A172 (cell line): ENCODE measurements at regions not wholly inside any gene's neighbourhood (a gene's known extent, or its start where the extent isn't known, plus 50 kb on each side); places are given as distances from the start of the nearest gene placed in this dataset.

Experiments used
- DNase-seq: peaks from one replicate; pipeline ENCODE4 v3.0.0-alpha.2; 2015; ENCODE audit warnings: low spot score

GRCh38 chr16:35639233-35640205 is 2180.1 kb downstream of the TP53TG3F start:
- DNase-seq: no peak

GRCh38 chr16:35642322-35642835 is 2183.0 kb downstream of the TP53TG3F start:
- DNase-seq: no peak

GRCh38 chr16:35651841-35652240 is 2192.4 kb downstream of the TP53TG3F start:
- DNase-seq: no peak

- DNase-seq: no peak
These were observed 2204.8 kb downstream of the TP53TG3F start for GRCh38 chr16:35664091-35664693.

GRCh38 chr16:35685085-35685484 is 2225.7 kb downstream of the TP53TG3F start:
- no peak for DNase-seq

- no peak for DNase-seq
These were observed 2227.2 kb downstream of the TP53TG3F start for GRCh38 chr16:35686595-35686994.

- DNase-seq: no peak
These were observed 2227.7 kb downstream of the TP53TG3F start for GRCh38 chr16:35687071-35687470.

- DNase-seq: no peak
These were observed 2228.4 kb downstream of the TP53TG3F start for GRCh38 chr16:35687781-35688180.

GRCh38 chr16:35689764-35690163 is 2230.4 kb downstream of the TP53TG3F start:
- DNase-seq: no peak

GRCh38 chr16:35690413-35690812 is 2231.0 kb downstream of the TP53TG3F start:
- no peak for DNase-seq

GRCh38 chr16:35691057-35691456 is 2231.6 kb downstream of the TP53TG3F start:
- DNase-seq: no peak

- DNase-seq: no peak
These were observed 2233.4 kb downstream of the TP53TG3F start for GRCh38 chr16:35692824-35693223.

GRCh38 chr16:35706901-35707300 is 2247.5 kb downstream of the TP53TG3F start:
- no peak for DNase-seq

GRCh38 chr16:35711435-35711834 is 2252.0 kb downstream of the TP53TG3F start:
- no peak for DNase-seq

GRCh38 chr16:35711958-35712357 is 2252.5 kb downstream of the TP53TG3F start:
- no peak for DNase-seq

GRCh38 chr16:35713762-35714650 is 2254.6 kb downstream of the TP53TG3F start:
- DNase-seq: no peak

- no peak for DNase-seq
These were observed 2255.3 kb downstream of the TP53TG3F start for GRCh38 chr16:35714665-35715064.

- no peak for DNase-seq
These were observed 2265.1 kb downstream of the TP53TG3F start for GRCh38 chr16:35724551-35724950.

- no peak for DNase-seq
These were observed 2266.5 kb downstream of the TP53TG3F start for GRCh38 chr16:35725949-35726348.

GRCh38 chr16:35730251-35730650 is 2270.8 kb downstream of the TP53TG3F start:
- no peak for DNase-seq

GRCh38 chr16:35731341-35732040 is 2272.1 kb downstream of the TP53TG3F start:
- no peak for DNase-seq
